Sigmoid colon (tissue), 6 donors: ENCODE measurements at regions not wholly inside any gene's neighbourhood (a gene's known extent, or its start where the extent isn't known, plus 50 kb on each side); places are given as distances from the start of the nearest gene placed in this dataset.

Experiments
- DNase-seq: peaks from one replicate; pipeline ENCODE4 v3.0.0-alpha.2; 2019
- H3K27ac ChIP-seq, 4 donors: fragments of 200-600 bp; sonication (generic); one replicate each; pipeline ENCODE4 v1.5.1; 2016 to 2019; ENCODE audit warnings: mild to moderate bottlenecking in 1 of 4
- H3K27me3 ChIP-seq, 3 donors: fragments of 200-600 bp; sonication (generic); one replicate each; pipeline ENCODE4 v1.5.1; 2019; ENCODE audit warnings: mild to moderate bottlenecking in 1 of 3
- H3K36me3 ChIP-seq, 4 donors: fragments of 200-600 bp; sonication (generic); one replicate each; pipeline ENCODE4 v1.5.1; 2016 to 2019
- H3K4me1 ChIP-seq, 4 donors: fragments of 200-600 bp; sonication (generic); one replicate each; pipeline ENCODE4 v1.5.1; 2017 to 2019
- H3K4me3 ChIP-seq, 4 donors: fragments of 200-600 bp; sonication (generic); one replicate each; pipeline ENCODE4 v1.5.1; 2017 to 2019; ENCODE audit warnings: mild to moderate bottlenecking in 2 of 4, moderate library complexity in 1 of 4
- H3K9me3 ChIP-seq, 4 donors: fragments of 200-600 bp in 3 of 4; sonication (generic) in 3 of 4; one replicate each; pipeline versions ENCODE4 v1.5.1 to v1.6.1; 2013 to 2019
- EP300 ChIP-seq, 4 donors: sonication (generic); formaldehyde crosslinking; IDR thresholded peaks; one replicate each; pipeline ENCODE4 v1.6.1; 2017; ENCODE audit warnings: antibody characterized with exemption in 4 of 4
- POLR2A ChIP-seq, 2 donors: fragments of 450-650 bp; IDR thresholded peaks; one replicate each; pipeline ENCODE4 v1.6.1; 2016; ENCODE audit warnings: antibody characterized with exemption in 2 of 2, mild to moderate bottlenecking in 2 of 2, moderate library complexity in 2 of 2
- POLR2AphosphoS5 ChIP-seq, 4 donors: sonication (generic); formaldehyde crosslinking; IDR thresholded peaks; one replicate each; pipeline ENCODE4 v1.6.1; 2017; ENCODE audit warnings: antibody characterized with exemption in 4 of 4
- WGBS, 2 donors: extraction: QIAGEN DNeasy Blood & Tissue Kit; methylation state at CpG; one replicate each; pipeline ENCODE4 v1.1.7; 2013; 5-methylcytosine and 5-hydroxymethylcytosine counted together
- intact Hi-C: fragments of 100-400 bp; cut with DNase I; formaldehyde crosslinking; loops from one replicate; pipeline ENCODE4 v1.15.1; 2023
- TF ChIP-seq, protein P1 (sequence below), 4 experiments: fragments of 450-650 bp in 3 of 4; fragments of 200-600 bp in 1 of 4; IDR thresholded peaks; one replicate each; pipeline ENCODE4 v1.5.1; 2016 to 2019; ENCODE audit warnings: antibody characterized with exemption in 4 of 4, mild to moderate bottlenecking in 3 of 4, moderate library complexity in 2 of 4
- donor health status: healthy with polysubstance abuse.
- donor health status: healthy.

- DNase-seq: no peak
- intact Hi-C loops: no loop called here
- Histone ChIP-seq H3K27ac (no peak overlapping the region), H3K4me3 (no peak overlapping the region), H3K4me1 (no peaks in the 10 kb centered on the region), H3K27me3 (no peaks in the 10 kb centered on the region), H3K9me3 (no peaks in the 10 kb centered on the region), H3K36me3 (no peaks in the 10 kb centered on the region)
- TF ChIP-seq POLR2AphosphoS5 (IDR thresholded peaks at IDR 0.05): no peak
- TF ChIP-seq POLR2A (IDR thresholded peaks at IDR 0.05): no peak
- TF ChIP-seq EP300 (IDR thresholded peaks at IDR 0.05): no peak
- TF ChIP-seq, protein P1, sequence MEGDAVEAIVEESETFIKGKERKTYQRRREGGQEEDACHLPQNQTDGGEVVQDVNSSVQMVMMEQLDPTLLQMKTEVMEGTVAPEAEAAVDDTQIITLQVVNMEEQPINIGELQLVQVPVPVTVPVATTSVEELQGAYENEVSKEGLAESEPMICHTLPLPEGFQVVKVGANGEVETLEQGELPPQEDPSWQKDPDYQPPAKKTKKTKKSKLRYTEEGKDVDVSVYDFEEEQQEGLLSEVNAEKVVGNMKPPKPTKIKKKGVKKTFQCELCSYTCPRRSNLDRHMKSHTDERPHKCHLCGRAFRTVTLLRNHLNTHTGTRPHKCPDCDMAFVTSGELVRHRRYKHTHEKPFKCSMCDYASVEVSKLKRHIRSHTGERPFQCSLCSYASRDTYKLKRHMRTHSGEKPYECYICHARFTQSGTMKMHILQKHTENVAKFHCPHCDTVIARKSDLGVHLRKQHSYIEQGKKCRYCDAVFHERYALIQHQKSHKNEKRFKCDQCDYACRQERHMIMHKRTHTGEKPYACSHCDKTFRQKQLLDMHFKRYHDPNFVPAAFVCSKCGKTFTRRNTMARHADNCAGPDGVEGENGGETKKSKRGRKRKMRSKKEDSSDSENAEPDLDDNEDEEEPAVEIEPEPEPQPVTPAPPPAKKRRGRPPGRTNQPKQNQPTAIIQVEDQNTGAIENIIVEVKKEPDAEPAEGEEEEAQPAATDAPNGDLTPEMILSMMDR (IDR thresholded peaks at IDR 0.05): no peak
- 92 to 93% methylated on average over 6 of the region's 6 CpGs for WGBS, 2 donors
Measured at GRCh38 chr2:14023558-14023957, 609.0 kb upstream of the LRATD1 start.

DNA sequence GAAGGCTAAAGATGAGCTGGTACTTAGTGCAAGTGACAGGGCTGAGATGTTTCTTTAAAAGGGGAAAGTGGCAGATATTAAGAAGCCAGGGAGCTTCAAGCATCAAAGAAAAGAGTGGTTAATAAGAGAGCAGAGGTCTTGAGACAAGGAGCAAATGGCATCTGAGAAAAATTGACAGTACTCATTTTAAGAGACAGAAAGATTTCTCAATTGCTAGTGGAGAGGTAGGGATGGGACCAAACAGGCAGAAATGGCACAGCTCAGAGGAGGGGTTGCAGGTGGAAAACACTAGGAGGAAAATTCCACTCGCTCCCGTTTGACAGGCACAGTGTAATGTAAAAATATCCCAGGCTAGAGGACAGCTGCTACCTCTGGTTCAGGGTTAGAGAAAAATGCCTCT is 593.4 kb upstream of the LRATD1 start:
- no peak for TF ChIP-seq POLR2AphosphoS5 (IDR thresholded peaks at IDR 0.05)
- no peak for DNase-seq
- no peaks in the 10 kb centered on the region for H3K27me3 ChIP-seq
- no peaks in the 10 kb centered on the region for H3K9me3 ChIP-seq
- no peak overlapping the region for H3K4me3 ChIP-seq
- no peak overlapping the region for H3K27ac ChIP-seq
- no peaks in the 10 kb centered on the region for H3K4me1 ChIP-seq
- intact Hi-C loops: no loop called here
- 58 to 64% methylated on average over 2 of the region's 2 CpGs for WGBS, 2 donors
- no peaks in the 10 kb centered on the region for H3K36me3 ChIP-seq

DNA sequence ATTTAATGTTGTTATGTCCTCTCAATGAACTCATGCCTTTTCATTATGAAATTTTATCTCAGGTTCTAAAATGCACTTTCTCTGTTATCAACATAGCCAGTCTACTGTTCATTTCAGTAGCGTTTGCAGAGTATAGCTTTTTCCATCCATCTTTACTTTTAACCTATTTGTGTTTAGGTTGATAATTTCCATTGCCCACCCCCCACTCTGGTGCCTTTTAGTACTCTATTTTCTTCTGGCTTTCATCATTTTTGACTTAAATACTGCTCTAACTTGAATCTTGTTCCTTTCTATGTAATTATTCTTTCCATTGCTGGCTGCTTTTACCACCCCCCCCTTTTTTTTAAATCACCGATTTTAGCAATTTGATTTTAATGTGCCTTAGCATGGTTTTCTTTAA is 585.0 kb upstream of the LRATD1 start:
- H3K4me1 ChIP-seq: no peaks in the 10 kb centered on the region
- no peaks in the 10 kb centered on the region for H3K27me3 ChIP-seq
- H3K9me3 ChIP-seq: no peaks in the 10 kb centered on the region
- no peaks in the 10 kb centered on the region for H3K36me3 ChIP-seq
- 86% methylated on average over 2 of the region's 2 CpGs for WGBS, 2 donors
- no peak for TF ChIP-seq POLR2A (IDR thresholded peaks at IDR 0.05)
- TF ChIP-seq POLR2AphosphoS5 (IDR thresholded peaks at IDR 0.05): no peak
- TF ChIP-seq, protein P1 (IDR thresholded peaks at IDR 0.05): no peak
- no peak for TF ChIP-seq EP300 (IDR thresholded peaks at IDR 0.05)
- H3K27ac ChIP-seq: no peak overlapping the region
- intact Hi-C loops: no loop called here
- no peak overlapping the region for H3K4me3 ChIP-seq
- no peak for DNase-seq

GRCh38 chr2:14051401-14051800 is 581.1 kb upstream of the LRATD1 start:
- H3K4me3 ChIP-seq: no peak overlapping the region
- intact Hi-C loops: no loop called here
- H3K9me3 ChIP-seq: no peaks in the 10 kb centered on the region
- no peak for DNase-seq
- WGBS, 2 donors: 83 to 86% methylated on average over 2 of the region's 2 CpGs
- no peaks in the 10 kb centered on the region for H3K27me3 ChIP-seq
- no peaks in the 10 kb centered on the region for H3K4me1 ChIP-seq
- TF ChIP-seq EP300 (IDR thresholded peaks at IDR 0.05) (no peak), POLR2AphosphoS5 (IDR thresholded peaks at IDR 0.05) (no peak), POLR2A (IDR thresholded peaks at IDR 0.05) (no peak)
- TF ChIP-seq, protein P1 (IDR thresholded peaks at IDR 0.05): no peak
- H3K27ac ChIP-seq: no peak overlapping the region
- H3K36me3 ChIP-seq: no peaks in the 10 kb centered on the region

- Histone ChIP-seq H3K4me1 (no peaks in the 10 kb centered on the region), H3K27me3 (no peaks in the 10 kb centered on the region), H3K27ac (no peak overlapping the region), H3K9me3 (no peaks in the 10 kb centered on the region), H3K36me3 (no peaks in the 10 kb centered on the region), H3K4me3 (no peak overlapping the region)
- intact Hi-C loops: no loop called here
- WGBS, 2 donors: 88 to 92% methylated on average over 4 of the region's 4 CpGs
- TF ChIP-seq, protein P1 (IDR thresholded peaks at IDR 0.05): no peak
- TF ChIP-seq POLR2A (IDR thresholded peaks at IDR 0.05) (no peak), POLR2AphosphoS5 (IDR thresholded peaks at IDR 0.05) (no peak), EP300 (IDR thresholded peaks at IDR 0.05) (no peak)
- DNase-seq: no peak
Measured at GRCh38 chr2:14053105-14053504, 579.4 kb upstream of the LRATD1 start.
